Endothelial cell of umbilical vein (primary cell): ENCODE measurements at regions not wholly inside any gene's neighbourhood (a gene's known extent, or its start where the extent isn't known, plus 50 kb on each side); places are given as distances from the start of the nearest gene placed in this dataset.

Experiments
- BruUV-seq: library from RNA; stranded (reverse); fragments of 400-500 nt; replicated peaks from 2 replicates; lab custom pipeline; 2021; lab: Mats Ljungman, UMichigan
- CTCF ChIA-PET: fragments of 300-600, 350-600 bp; sonication (Branson Sonifier 250); formaldehyde crosslinking; loops from one replicate; lab custom pipeline; 2021; ENCODE audit warnings: antibody characterized with exemption, inconsistent platforms; lab: Charles Lee
- POLR2A ChIA-PET: fragments of 300-600, 350-600 bp; sonication (Branson Sonifier 250); formaldehyde crosslinking; loops from one replicate; lab custom pipeline; 2021; ENCODE audit warnings: antibody characterized with exemption, inconsistent platforms; lab: Charles Lee
- DNase-seq: peaks from one replicate; pipeline ENCODE4 v3.0.0-alpha.2; 2011; ENCODE audit warnings: low read depth, low spot score
- FAIRE-seq: peaks from 2 replicates; lab custom pipeline; 2011; peaks lifted over from hg19 to GRCh38; lab: Jason Lieb, UNC
- H2AFZ ChIP-seq: 2 replicates; pipeline ENCODE4 v1.6.0; 2012; ENCODE audit warnings: low read depth, low read length, control low read depth, inconsistent platforms
- H3K27ac ChIP-seq: 2 replicates; pipeline ENCODE4 v1.5.1; 2011; ENCODE audit warnings: low read depth, mild to moderate bottlenecking, control low read depth, low read length, moderate library complexity; ENCODE audit not compliant: insufficient read depth
- H3K27me3 ChIP-seq, 2 experiments: 2 replicates each; pipeline versions ENCODE4 v1.6.0 to v1.6.1; 2011; ENCODE audit warnings: low read length in 2 of 2, mixed read lengths in 1 of 2; ENCODE audit not compliant: control insufficient read depth in 2 of 2, insufficient read depth in 2 of 2
- H3K36me3 ChIP-seq, 2 experiments: 2 replicates in 1 of 2; 3 replicates in 1 of 2; pipeline ENCODE4 v1.5.1; 2011; ENCODE audit warnings: low read length in 2 of 2, mild to moderate bottlenecking in 1 of 2, moderate library complexity in 1 of 2; ENCODE audit not compliant: control insufficient read depth in 2 of 2, insufficient read depth in 2 of 2; ENCODE audit errors: extremely low read depth in 1 of 2
- H3K4me1 ChIP-seq: 3 replicates; pipeline ENCODE4 v1.5.1; 2011; ENCODE audit warnings: mild to moderate bottlenecking, low read length; ENCODE audit not compliant: control insufficient read depth, insufficient read depth; ENCODE audit errors: extremely low read depth
- H3K4me2 ChIP-seq: 2 replicates; pipeline ENCODE4 v1.6.1; 2011; ENCODE audit warnings: low read length, control low read depth, mixed read lengths; ENCODE audit not compliant: insufficient read depth
- H3K4me3 ChIP-seq, 3 experiments: fragments of 200-600 bp in 1 of 3; sonication (generic), shearing (Covaris generic) in 1 of 3; replicated peaks in 1 of 3; 2 replicates each; pipeline ENCODE4 v1.5.1; 2011 to 2016; ENCODE audit warnings: control low read depth in 3 of 3, low read length in 3 of 3, mild to moderate bottlenecking in 2 of 3, inconsistent platforms in 1 of 3, low read depth in 1 of 3, moderate library complexity in 1 of 3; ENCODE audit not compliant: insufficient read depth in 1 of 3
- H3K79me2 ChIP-seq: 2 replicates; pipeline ENCODE4 v1.6.0; 2012; ENCODE audit warnings: low read length, inconsistent platforms; ENCODE audit not compliant: control insufficient read depth, insufficient read depth
- H3K9ac ChIP-seq: replicated peaks from 2 replicates; pipeline ENCODE3; 2011; ENCODE audit warnings: low read length, control low read depth; ENCODE audit not compliant: insufficient read depth; ENCODE audit errors: extremely low read depth
- H3K9me1 ChIP-seq: replicated peaks from 3 replicates; pipeline ENCODE4 v1.6.0; 2011; ENCODE audit warnings: mild to moderate bottlenecking, low read length; ENCODE audit not compliant: control insufficient read depth, insufficient read depth; ENCODE audit errors: extremely low read depth
- H3K9me3 ChIP-seq: replicated peaks from 2 replicates; pipeline ENCODE4 v1.5.1; 2012; ENCODE audit warnings: low read length, inconsistent platforms; ENCODE audit not compliant: control insufficient read depth, insufficient read depth
- H4K20me1 ChIP-seq: replicated peaks from 2 replicates; pipeline ENCODE3; 2011; ENCODE audit warnings: mild to moderate bottlenecking, low read length; ENCODE audit not compliant: control insufficient read depth, insufficient read depth; ENCODE audit errors: extremely low read depth
- CTCF ChIP-seq, 2 donors: IDR thresholded peaks; 1 replicate in 1 of 2; 2 replicates in 1 of 2; pipeline ENCODE4 v1.5.1; 2011; ENCODE audit warnings: low read length in 2 of 2, mild to moderate bottlenecking in 2 of 2, moderate library complexity in 2 of 2, control low read depth in 1 of 2, inconsistent platforms in 1 of 2, low read depth in 1 of 2; ENCODE audit not compliant: insufficient read depth in 1 of 2; ENCODE audit errors: extremely low read depth in 1 of 2
- EZH2 ChIP-seq: IDR thresholded peaks from 2 replicates; pipeline ENCODE4 v1.6.1; 2012; ENCODE audit warnings: borderline replicate concordance, low read depth, mild to moderate bottlenecking, moderate library complexity, low read length, inconsistent platforms; ENCODE audit not compliant: severe bottlenecking
- FOS ChIP-seq: IDR thresholded peaks from 2 replicates; pipeline ENCODE4 v1.6.1; 2011; ENCODE audit warnings: mild to moderate bottlenecking, low read length, moderate library complexity, borderline replicate concordance; ENCODE audit not compliant: insufficient read depth
- GATA2 ChIP-seq: IDR thresholded peaks from 2 replicates; pipeline ENCODE4 v1.7.0; 2011; ENCODE audit warnings: low read depth, mild to moderate bottlenecking, moderate library complexity, mixed read lengths, low read length; ENCODE audit not compliant: insufficient read length, insufficient read depth
- JUN ChIP-seq: IDR thresholded peaks from 2 replicates; pipeline ENCODE4 v1.6.1; 2011; ENCODE audit warnings: borderline replicate concordance, low read depth; ENCODE audit not compliant: insufficient read length, insufficient read depth
- MYC ChIP-seq: IDR thresholded peaks from one replicate; pipeline ENCODE4 v1.6.1; 2011; ENCODE audit warnings: mild to moderate bottlenecking, low read depth, low read length
- POLR2A ChIP-seq: IDR thresholded peaks from 2 replicates; pipeline ENCODE4 v1.6.1; 2012; ENCODE audit warnings: low read depth, mild to moderate bottlenecking, control low read depth, low read length
- POLR2AphosphoS5 ChIP-seq: IDR thresholded peaks from 2 replicates; pipeline ENCODE4 v1.6.1; 2012; ENCODE audit warnings: low read depth, mild to moderate bottlenecking, control low read depth, low read length, moderate library complexity; ENCODE audit not compliant: insufficient read depth
- dilution Hi-C: fragments of 300-500 bp; cut with MboI; formaldehyde crosslinking; loops from one replicate; pipeline ENCODE4 v1.15.0; 2019; ENCODE audit warnings: low sequenced_read_pairs; ENCODE audit not compliant: extremely low pct_ligation_motif_present
- intact Hi-C: fragments of 100-400 bp; cut with micrococcal nuclease; formaldehyde crosslinking; loops from one replicate; pipeline ENCODE4 v1.10.0; 2022
- TF ChIP-seq, protein P1 (sequence below): IDR thresholded peaks from 2 replicates; pipeline ENCODE4 v1.6.1; 2011; ENCODE audit not compliant: insufficient read depth, insufficient read length

DNA sequence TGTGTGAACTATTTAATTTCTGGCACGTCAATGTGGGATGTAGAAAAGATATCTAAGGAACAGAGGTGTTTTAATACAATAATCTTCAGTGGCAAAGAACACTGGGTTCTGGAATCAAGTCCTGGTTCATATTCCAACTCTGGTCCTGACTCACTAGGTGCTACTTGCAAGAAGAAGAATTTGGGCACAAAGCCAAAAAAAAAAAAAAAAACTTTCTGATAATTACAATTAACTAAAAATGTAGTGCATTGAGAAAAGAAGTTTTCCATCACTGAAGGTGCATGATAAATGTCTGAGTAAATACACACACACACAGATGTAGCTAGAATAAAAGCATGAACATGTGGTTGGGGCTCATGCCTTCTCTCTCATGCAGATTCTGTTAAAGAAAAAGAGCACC is 424.4 kb upstream of the REG3G start:
- POLR2A ChIA-PET: no interaction called here
- Histone ChIP-seq H3K4me1 (no peaks in the 10 kb centered on the region), H3K9ac (no peak overlapping the region), H3K9me3 (no peaks in the 10 kb centered on the region), H2AFZ (no peak overlapping the region), H3K27me3 (no peaks in the 10 kb centered on the region), H3K79me2 (no peaks in the 10 kb centered on the region), H3K36me3 (no peaks in the 10 kb centered on the region), H4K20me1 (no peaks in the 10 kb centered on the region), H3K9me1 (no peaks in the 10 kb centered on the region), H3K4me3 (no peak overlapping the region), H3K27ac (no peak overlapping the region), H3K4me2 (no peak overlapping the region)
- CTCF ChIA-PET: no interaction called here
- TF ChIP-seq POLR2A: no peak
- no peak for TF ChIP-seq JUN
- no peak for TF ChIP-seq MYC
- FAIRE-seq: no peak
- BruUV-seq: no TSS peak
- intact Hi-C loops: no loop called here
- dilution Hi-C loops: no loop called here
- no peak for DNase-seq

DNA sequence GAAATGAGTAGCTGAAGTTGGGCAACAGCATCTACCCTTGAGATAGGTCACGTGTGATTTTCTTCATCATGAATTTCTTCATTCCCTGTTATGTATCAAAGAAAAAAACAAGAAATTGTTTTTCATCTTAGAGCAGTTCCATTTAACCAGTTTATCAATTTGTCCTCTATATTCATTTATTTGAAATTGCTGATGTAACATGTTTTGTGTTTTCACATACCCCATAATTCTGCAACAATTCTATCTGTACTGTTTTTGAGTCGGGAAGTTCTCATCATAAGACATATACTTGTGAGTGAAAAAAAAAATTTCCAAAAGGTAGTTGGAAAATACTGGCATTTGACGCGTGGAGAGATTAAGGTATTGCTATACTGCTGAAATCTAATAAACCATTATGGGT is 422.6 kb upstream of the REG3G start:
- Histone ChIP-seq H3K9me3 (no peaks in the 10 kb centered on the region), H2AFZ (no peak overlapping the region), H3K79me2 (no peaks in the 10 kb centered on the region), H3K27me3 (no peaks in the 10 kb centered on the region), H3K36me3 (no peaks in the 10 kb centered on the region), H3K9ac (no peak overlapping the region), H4K20me1 (no peaks in the 10 kb centered on the region), H3K4me3 (no peak overlapping the region), H3K4me1 (no peaks in the 10 kb centered on the region), H3K4me2 (no peak overlapping the region), H3K9me1 (no peaks in the 10 kb centered on the region), H3K27ac (no peak overlapping the region)
- POLR2A ChIA-PET: no interaction called here
- CTCF ChIA-PET: no interaction called here
- intact Hi-C loops: no loop called here
- no peak for TF ChIP-seq GATA2
- no peak for TF ChIP-seq CTCF (IDR thresholded peaks at IDR 0.05; ENCODE audit: extremely low read depth in 1 of 2, insufficient read depth in 1 of 2, low read depth in 1 of 2, low read length in 2 of 2)
- no peak for TF ChIP-seq POLR2AphosphoS5
- TF ChIP-seq, protein P1, sequence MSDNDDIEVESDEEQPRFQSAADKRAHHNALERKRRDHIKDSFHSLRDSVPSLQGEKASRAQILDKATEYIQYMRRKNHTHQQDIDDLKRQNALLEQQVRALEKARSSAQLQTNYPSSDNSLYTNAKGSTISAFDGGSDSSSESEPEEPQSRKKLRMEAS: no peak
- no peak for TF ChIP-seq JUN
- no peak for TF ChIP-seq EZH2
- no peak for TF ChIP-seq MYC
- TF ChIP-seq POLR2A: no peak
- no peak for TF ChIP-seq FOS
- FAIRE-seq: no peak
- no TSS peak for BruUV-seq
- DNase-seq: no peak
- dilution Hi-C loops: no loop called here
